ENCODE measurements at regions not wholly inside any gene's neighbourhood (a gene's known extent, or its start where the extent isn't known, plus 50 kb on each side); places are given as distances from the start of the nearest gene placed in this dataset.

DNA sequence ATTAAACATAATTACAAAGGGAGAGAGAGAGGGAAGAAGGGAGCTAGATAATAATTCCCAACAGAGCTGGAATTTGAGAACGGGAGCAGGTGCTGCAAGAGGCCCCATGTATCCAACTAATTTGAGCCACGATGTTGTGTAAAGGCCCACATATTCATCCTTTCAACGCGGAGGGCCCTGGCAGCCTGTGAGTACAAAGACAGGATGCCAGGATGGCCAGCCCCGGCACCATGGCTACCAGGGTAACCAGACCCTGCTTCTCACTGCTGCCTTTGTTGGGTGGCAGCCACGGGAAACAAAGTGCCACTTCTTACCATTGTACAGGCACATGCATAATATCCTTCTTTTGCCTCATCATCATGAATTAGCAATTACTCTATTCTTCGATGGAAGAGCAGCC is 492.0 kb upstream of the NRSN1 start:
- H3K9ac ChIP-seq (ENCODE audit: low read length) = no peak overlapping the region
- H4K20me1 ChIP-seq (ENCODE audit: insufficient read depth) = no peaks in the 10 kb centered on the region
- no peaks in the 10 kb centered on the region for H3K36me3 ChIP-seq (ENCODE audit: insufficient read depth, low read length)
- H3K79me2 ChIP-seq (replicated peaks; ENCODE audit: insufficient read depth, low read length) = no peaks in the 10 kb centered on the region
- H3K9me2 ChIP-seq (ENCODE audit: insufficient read depth, low read length) = no peaks in the 10 kb centered on the region
- H3K4me3 ChIP-seq (ENCODE audit: low read length) = no peak overlapping the region
- no peak overlapping the region for H3K27ac ChIP-seq (ENCODE audit: low read length)
- TF ChIP-seq EZH2 (IDR thresholded peaks at IDR 0.05; ENCODE audit: borderline replicate concordance, insufficient read depth, low read length, poor library complexity, severe bottlenecking) (no peak), TAF1 (IDR thresholded peaks at IDR 0.05; ENCODE audit: low read depth) (no peak), MXI1 (conservative IDR thresholded peaks at IDR 0.05; ENCODE audit: poor library complexity, severe bottlenecking) (no peak), RAD21 (conservative IDR thresholded peaks at IDR 0.05) (no peak), POLR2AphosphoS5 (IDR thresholded peaks at IDR 0.05) (no peak), EP300 (conservative IDR thresholded peaks at IDR 0.05; ENCODE audit: poor library complexity, severe bottlenecking) (no peak), SMC3 (conservative IDR thresholded peaks at IDR 0.05; ENCODE audit: poor library complexity) (no peak)
- TF ChIP-seq, protein P1, sequence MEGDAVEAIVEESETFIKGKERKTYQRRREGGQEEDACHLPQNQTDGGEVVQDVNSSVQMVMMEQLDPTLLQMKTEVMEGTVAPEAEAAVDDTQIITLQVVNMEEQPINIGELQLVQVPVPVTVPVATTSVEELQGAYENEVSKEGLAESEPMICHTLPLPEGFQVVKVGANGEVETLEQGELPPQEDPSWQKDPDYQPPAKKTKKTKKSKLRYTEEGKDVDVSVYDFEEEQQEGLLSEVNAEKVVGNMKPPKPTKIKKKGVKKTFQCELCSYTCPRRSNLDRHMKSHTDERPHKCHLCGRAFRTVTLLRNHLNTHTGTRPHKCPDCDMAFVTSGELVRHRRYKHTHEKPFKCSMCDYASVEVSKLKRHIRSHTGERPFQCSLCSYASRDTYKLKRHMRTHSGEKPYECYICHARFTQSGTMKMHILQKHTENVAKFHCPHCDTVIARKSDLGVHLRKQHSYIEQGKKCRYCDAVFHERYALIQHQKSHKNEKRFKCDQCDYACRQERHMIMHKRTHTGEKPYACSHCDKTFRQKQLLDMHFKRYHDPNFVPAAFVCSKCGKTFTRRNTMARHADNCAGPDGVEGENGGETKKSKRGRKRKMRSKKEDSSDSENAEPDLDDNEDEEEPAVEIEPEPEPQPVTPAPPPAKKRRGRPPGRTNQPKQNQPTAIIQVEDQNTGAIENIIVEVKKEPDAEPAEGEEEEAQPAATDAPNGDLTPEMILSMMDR (IDR thresholded peaks at IDR 0.05; ENCODE audit: poor library complexity, severe bottlenecking) = no peak
- TF ChIP-seq, protein P2, sequence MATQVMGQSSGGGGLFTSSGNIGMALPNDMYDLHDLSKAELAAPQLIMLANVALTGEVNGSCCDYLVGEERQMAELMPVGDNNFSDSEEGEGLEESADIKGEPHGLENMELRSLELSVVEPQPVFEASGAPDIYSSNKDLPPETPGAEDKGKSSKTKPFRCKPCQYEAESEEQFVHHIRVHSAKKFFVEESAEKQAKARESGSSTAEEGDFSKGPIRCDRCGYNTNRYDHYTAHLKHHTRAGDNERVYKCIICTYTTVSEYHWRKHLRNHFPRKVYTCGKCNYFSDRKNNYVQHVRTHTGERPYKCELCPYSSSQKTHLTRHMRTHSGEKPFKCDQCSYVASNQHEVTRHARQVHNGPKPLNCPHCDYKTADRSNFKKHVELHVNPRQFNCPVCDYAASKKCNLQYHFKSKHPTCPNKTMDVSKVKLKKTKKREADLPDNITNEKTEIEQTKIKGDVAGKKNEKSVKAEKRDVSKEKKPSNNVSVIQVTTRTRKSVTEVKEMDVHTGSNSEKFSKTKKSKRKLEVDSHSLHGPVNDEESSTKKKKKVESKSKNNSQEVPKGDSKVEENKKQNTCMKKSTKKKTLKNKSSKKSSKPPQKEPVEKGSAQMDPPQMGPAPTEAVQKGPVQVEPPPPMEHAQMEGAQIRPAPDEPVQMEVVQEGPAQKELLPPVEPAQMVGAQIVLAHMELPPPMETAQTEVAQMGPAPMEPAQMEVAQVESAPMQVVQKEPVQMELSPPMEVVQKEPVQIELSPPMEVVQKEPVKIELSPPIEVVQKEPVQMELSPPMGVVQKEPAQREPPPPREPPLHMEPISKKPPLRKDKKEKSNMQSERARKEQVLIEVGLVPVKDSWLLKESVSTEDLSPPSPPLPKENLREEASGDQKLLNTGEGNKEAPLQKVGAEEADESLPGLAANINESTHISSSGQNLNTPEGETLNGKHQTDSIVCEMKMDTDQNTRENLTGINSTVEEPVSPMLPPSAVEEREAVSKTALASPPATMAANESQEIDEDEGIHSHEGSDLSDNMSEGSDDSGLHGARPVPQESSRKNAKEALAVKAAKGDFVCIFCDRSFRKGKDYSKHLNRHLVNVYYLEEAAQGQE (IDR thresholded peaks at IDR 0.05; ENCODE audit: borderline replicate concordance) = no peak
- H3F3A ChIP-seq (ENCODE audit: insufficient read depth, low read length, poor library complexity, severe bottlenecking) = no peaks in the 10 kb centered on the region
- H3K27me3 ChIP-seq (ENCODE audit: insufficient read depth, low read depth, low read length) = no peaks in the 10 kb centered on the region
- no peaks in the 10 kb centered on the region for H3K9me3 ChIP-seq (ENCODE audit: low read length)
- no peak overlapping the region for H2AFZ ChIP-seq (ENCODE audit: low read depth, low read length)
- no peak overlapping the region for H3K4me2 ChIP-seq (ENCODE audit: low read length)

DNA sequence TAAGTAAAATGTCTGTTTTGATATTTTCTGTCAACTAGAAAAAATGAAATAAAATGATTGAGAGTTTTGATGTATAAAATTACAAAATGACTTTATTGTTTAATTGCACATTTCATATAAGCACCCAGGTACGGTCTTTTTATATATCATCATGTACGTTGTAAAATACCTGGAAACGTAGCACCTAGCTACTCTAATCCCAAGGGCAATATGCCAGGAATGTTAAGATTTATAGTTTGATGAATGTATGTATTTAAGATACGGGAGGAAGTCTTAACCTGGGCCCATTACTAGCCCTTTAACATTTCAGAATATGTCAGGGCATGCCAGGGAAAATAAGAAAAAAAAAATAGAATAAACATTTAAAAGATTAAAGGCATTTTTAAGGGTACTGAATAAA is 490.9 kb upstream of the NRSN1 start:
- no peak overlapping the region for H3K9ac ChIP-seq (ENCODE audit: low read length)
- no peak overlapping the region for H3K27ac ChIP-seq (ENCODE audit: low read length)
- no peak overlapping the region for H2AFZ ChIP-seq (ENCODE audit: low read depth, low read length)
- H4K20me1 ChIP-seq (ENCODE audit: insufficient read depth) = no peaks in the 10 kb centered on the region
- H3K36me3 ChIP-seq (ENCODE audit: insufficient read depth, low read length) = no peaks in the 10 kb centered on the region
- H3K79me2 ChIP-seq (replicated peaks; ENCODE audit: insufficient read depth, low read length) = no peaks in the 10 kb centered on the region
- H3K9me2 ChIP-seq (ENCODE audit: insufficient read depth, low read length) = no peaks in the 10 kb centered on the region
- H3F3A ChIP-seq (ENCODE audit: insufficient read depth, low read length, poor library complexity, severe bottlenecking) = no peaks in the 10 kb centered on the region
- H3K4me2 ChIP-seq (ENCODE audit: low read length) = no peak overlapping the region
- TF ChIP-seq, protein P2 (IDR thresholded peaks at IDR 0.05; ENCODE audit: borderline replicate concordance) = no peak
- TF ChIP-seq RAD21 (conservative IDR thresholded peaks at IDR 0.05) (no peak), EZH2 (IDR thresholded peaks at IDR 0.05; ENCODE audit: borderline replicate concordance, insufficient read depth, low read length, poor library complexity, severe bottlenecking) (no peak), EP300 (conservative IDR thresholded peaks at IDR 0.05; ENCODE audit: poor library complexity, severe bottlenecking) (no peak), TAF1 (IDR thresholded peaks at IDR 0.05; ENCODE audit: low read depth) (no peak), MXI1 (conservative IDR thresholded peaks at IDR 0.05; ENCODE audit: poor library complexity, severe bottlenecking) (no peak), SMC3 (conservative IDR thresholded peaks at IDR 0.05; ENCODE audit: poor library complexity) (no peak), POLR2AphosphoS5 (IDR thresholded peaks at IDR 0.05) (no peak)
- TF ChIP-seq, protein P1 (IDR thresholded peaks at IDR 0.05; ENCODE audit: poor library complexity, severe bottlenecking) = no peak
- H3K9me3 ChIP-seq (ENCODE audit: low read length) = no peaks in the 10 kb centered on the region
- H3K27me3 ChIP-seq (ENCODE audit: insufficient read depth, low read depth, low read length) = no peaks in the 10 kb centered on the region
- no peak overlapping the region for H3K4me3 ChIP-seq (ENCODE audit: low read length)

All from neural cell (in vitro differentiated cells).